SK-N-SH (cell line): ENCODE measurements at regions not wholly inside any gene's neighbourhood (a gene's known extent, or its start where the extent isn't known, plus 50 kb on each side); places are given as distances from the start of the nearest gene placed in this dataset.

ENCODE experiments used
- CTCF ChIA-PET: fragments of 300-600, 350-600 bp; formaldehyde crosslinking; extraction: SDS; loops from one replicate; lab custom pipeline; 2021; lab: Yijun Ruan, JAX
- POLR2A ChIA-PET: fragments of 350-600 bp; sonication (Branson Sonifier 250); formaldehyde crosslinking; extraction: SDS; loops from one replicate; lab custom pipeline; 2020; ENCODE audit warnings: antibody characterized with exemption, inconsistent platforms; lab: Yijun Ruan, JAX
- DNase-seq: peaks from one replicate; pipeline ENCODE4 v3.0.0; 2012
- H2AFZ ChIP-seq: fragments of 200-600 bp; sonication (generic); 2 replicates; pipeline ENCODE4 v1.8.1; 2016; ENCODE audit warnings: antibody characterized with exemption, mild to moderate bottlenecking, low read depth
- H3F3A ChIP-seq: fragments of 200-600 bp; sonication (generic); replicated peaks from 2 replicates; pipeline ENCODE3; 2016; ENCODE audit warnings: antibody characterized with exemption, mild to moderate bottlenecking; ENCODE audit not compliant: insufficient read depth
- H3K27ac ChIP-seq, 2 experiments: fragments of 200-500 bp in 1 of 2; fragments of 200-600 bp in 1 of 2; sonication (Bioruptor generic) in 1 of 2; sonication (generic), shearing (Covaris generic) in 1 of 2; 2 replicates each; pipeline versions ENCODE4 v1.5.1 to v1.6.1; 2014 to 2016; ENCODE audit warnings: low read depth in 2 of 2, inconsistent platforms in 1 of 2, low read length in 1 of 2, mild to moderate bottlenecking in 1 of 2, mixed read lengths in 1 of 2
- H3K27me3 ChIP-seq: fragments of 200-600 bp; sonication (generic), shearing (Covaris generic); 2 replicates; pipeline ENCODE4 v1.6.1; 2016; ENCODE audit warnings: mixed run types; ENCODE audit not compliant: insufficient read depth
- H3K36me3 ChIP-seq, 2 experiments: fragments of 200-500 bp in 1 of 2; fragments of 200-600 bp in 1 of 2; sonication (Bioruptor generic) in 1 of 2; sonication (generic) in 1 of 2; replicated peaks in 1 of 2; 2 replicates each; pipeline versions ENCODE3 to v1.5.1; 2014 to 2016; ENCODE audit warnings: low read length in 1 of 2, mild to moderate bottlenecking in 1 of 2; ENCODE audit not compliant: insufficient read depth in 2 of 2, control insufficient read depth in 1 of 2
- H3K4me1 ChIP-seq, 2 experiments: fragments of 200-500 bp in 1 of 2; fragments of 200-600 bp in 1 of 2; sonication (Bioruptor generic) in 1 of 2; sonication (generic), shearing (Covaris generic) in 1 of 2; 2 replicates each; pipeline versions ENCODE4 v1.5.1 to v1.6.1; 2014 to 2016; ENCODE audit warnings: low read depth in 1 of 2, low read length in 1 of 2, mixed run types in 1 of 2; ENCODE audit not compliant: insufficient read depth in 2 of 2, control insufficient read depth in 1 of 2
- H3K4me2 ChIP-seq: fragments of 200-600 bp; sonication (generic), shearing (Covaris generic); 2 replicates; pipeline ENCODE4 v1.6.1; 2017; ENCODE audit warnings: mixed run types
- H3K4me3 ChIP-seq, 2 experiments: fragments of 200-500 bp in 1 of 2; fragments of 200-600 bp in 1 of 2; sonication (Bioruptor generic) in 1 of 2; sonication (generic), shearing (Covaris generic) in 1 of 2; 2 replicates each; pipeline versions ENCODE4 v1.5.1 to v1.8.1; 2014 to 2016; ENCODE audit warnings: low read depth in 2 of 2, inconsistent platforms in 1 of 2, low read length in 1 of 2, mild to moderate bottlenecking in 1 of 2, mixed read lengths in 1 of 2, moderate library complexity in 1 of 2
- H3K79me2 ChIP-seq: fragments of 200-600 bp; sonication (generic); 2 replicates; pipeline ENCODE4 v1.8.1; 2017; ENCODE audit warnings: mild to moderate bottlenecking; ENCODE audit not compliant: insufficient read depth
- H3K9ac ChIP-seq: fragments of 200-600 bp; sonication (generic); 2 replicates; pipeline ENCODE4 v1.6.1; 2017; ENCODE audit warnings: mixed run types
- H3K9me2 ChIP-seq: fragments of 200-600 bp; sonication (generic); 2 replicates; pipeline ENCODE4 v1.6.1; 2017; ENCODE audit warnings: mixed run types
- H3K9me3 ChIP-seq: fragments of 200-600 bp; sonication (generic); 2 replicates; pipeline ENCODE4 v1.6.1; 2017; ENCODE audit warnings: mixed run types, mild to moderate bottlenecking, moderate library complexity
- H4K20me1 ChIP-seq: fragments of 200-600 bp; sonication (generic); 2 replicates; pipeline ENCODE4 v1.6.1; 2017; ENCODE audit warnings: mild to moderate bottlenecking, mixed run types; ENCODE audit not compliant: insufficient read depth
- CHD2 ChIP-seq: fragments of 150-350 bp; IDR thresholded peaks from 2 replicates; pipeline ENCODE4 v1.6.1; 2018; ENCODE audit warnings: low read length; ENCODE audit not compliant: partially characterized antibody
- GATA2 ChIP-seq: sonication (generic); formaldehyde crosslinking; IDR thresholded peaks from 2 replicates; pipeline ENCODE4 v1.5.0; 2020; ENCODE audit warnings: mild to moderate bottlenecking, missing genetic modification reagents
- JUND ChIP-seq: IDR thresholded peaks from 2 replicates; pipeline ENCODE4 v1.4.0; 2012
- NRF1 ChIP-seq: IDR thresholded peaks from 2 replicates; pipeline ENCODE4 v1.6.1; 2012; ENCODE audit warnings: low read depth, mild to moderate bottlenecking, low read length
- POLR2AphosphoS5 ChIP-seq: IDR thresholded peaks from 2 replicates; pipeline ENCODE4 v1.6.1; 2012; ENCODE audit warnings: low read depth, low read length
- RFX5 ChIP-seq: IDR thresholded peaks from 2 replicates; pipeline ENCODE4 v1.6.1; 2012; ENCODE audit warnings: mild to moderate bottlenecking, improper control_type of control experiment, low read length
- RXRA ChIP-seq: IDR thresholded peaks from 2 replicates; pipeline ENCODE4 v1.4.0; 2012; ENCODE audit warnings: low read depth, mild to moderate bottlenecking, borderline replicate concordance
- TAF1 ChIP-seq: IDR thresholded peaks from 2 replicates; pipeline ENCODE4 v1.6.1; 2012; ENCODE audit warnings: low read depth, mild to moderate bottlenecking, low read length, moderate library complexity, borderline replicate concordance
- WGBS: methylation state at CpG from one replicate; pipeline ENCODE4 v1.1.6; 2017; ENCODE audit warnings: low lambda C conversion rate; 5-methylcytosine and 5-hydroxymethylcytosine counted together
- TF ChIP-seq, protein P1 (sequence below): fragments of 150-350 bp; IDR thresholded peaks from 2 replicates; pipeline ENCODE4 v1.6.1; 2017; ENCODE audit warnings: antibody characterized with exemption, low read length, low read depth, borderline replicate concordance
- TF ChIP-seq, protein P2 (sequence below): IDR thresholded peaks from 2 replicates; pipeline ENCODE4 v1.4.0; 2012; ENCODE audit warnings: low read depth, borderline replicate concordance
- TF ChIP-seq, protein P3 (sequence below): IDR thresholded peaks from 2 replicates; pipeline ENCODE4 v1.6.1; 2012; ENCODE audit warnings: mild to moderate bottlenecking, low read depth, low read length, moderate library complexity

DNA sequence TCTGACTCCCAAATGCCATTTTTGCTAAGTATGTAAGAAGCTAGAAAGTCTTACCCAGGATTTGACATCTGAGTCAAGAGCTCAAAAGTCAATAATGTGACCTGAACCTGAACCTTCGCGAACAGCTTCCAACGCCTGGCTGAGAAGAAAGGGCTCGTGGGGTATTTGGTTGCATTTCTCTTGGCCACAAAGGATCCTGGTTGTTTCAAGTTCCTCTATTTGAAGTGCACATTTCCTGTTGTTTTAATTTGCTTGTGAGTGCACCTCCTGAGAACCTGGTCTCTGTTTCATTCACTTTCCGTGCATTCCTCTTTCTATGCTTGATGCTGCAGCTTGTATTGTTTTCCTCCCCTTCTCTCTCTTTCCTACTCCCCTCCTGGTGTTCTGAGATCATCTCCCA, 212.5 kb downstream of the FOXA2 start:
- H3K27me3 ChIP-seq, result peaks cover 25% of the 10 kb centered on the region; the same call in 1 of the 2 replicates
- H3K36me3 ChIP-seq, result no peaks in the 10 kb centered on the region
- H3K9me3 ChIP-seq, result no peaks in the 10 kb centered on the region
- ChIA-PET POLR2A (no interaction called here), CTCF (interaction anchor here (1.0 kb wide), 1 partner anchor 21 kb away, joined by 4 read pairs; no protein-coding TSS in a partner anchor)
- DNase-seq, result no peak
- no peak overlapping the region for H3K4me2 ChIP-seq
- H4K20me1 ChIP-seq, result no peaks in the 10 kb centered on the region
- 61% methylated on average over 5 of the region's 5 CpGs for WGBS
- peaks cover 3% of the 10 kb centered on the region for H3F3A ChIP-seq
- H3K79me2 ChIP-seq, result no peaks in the 10 kb centered on the region
- 0 out of 4 replicates have a peak, but pooled peaks cover 0 to 7% of the 10 kb centered on the region in 2 experiments for H3K4me1 ChIP-seq
- H3K9ac ChIP-seq, result no peak overlapping the region
- TF ChIP-seq, protein P1, sequence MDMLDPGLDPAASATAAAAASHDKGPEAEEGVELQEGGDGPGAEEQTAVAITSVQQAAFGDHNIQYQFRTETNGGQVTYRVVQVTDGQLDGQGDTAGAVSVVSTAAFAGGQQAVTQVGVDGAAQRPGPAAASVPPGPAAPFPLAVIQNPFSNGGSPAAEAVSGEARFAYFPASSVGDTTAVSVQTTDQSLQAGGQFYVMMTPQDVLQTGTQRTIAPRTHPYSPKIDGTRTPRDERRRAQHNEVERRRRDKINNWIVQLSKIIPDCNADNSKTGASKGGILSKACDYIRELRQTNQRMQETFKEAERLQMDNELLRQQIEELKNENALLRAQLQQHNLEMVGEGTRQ, result no peak
- H3K4me3 ChIP-seq, result no peak overlapping the region
- no peaks in the 10 kb centered on the region for H3K9me2 ChIP-seq
- no peak overlapping the region for H2AFZ ChIP-seq
- H3K27ac ChIP-seq, result no peak overlapping the region

DNA sequence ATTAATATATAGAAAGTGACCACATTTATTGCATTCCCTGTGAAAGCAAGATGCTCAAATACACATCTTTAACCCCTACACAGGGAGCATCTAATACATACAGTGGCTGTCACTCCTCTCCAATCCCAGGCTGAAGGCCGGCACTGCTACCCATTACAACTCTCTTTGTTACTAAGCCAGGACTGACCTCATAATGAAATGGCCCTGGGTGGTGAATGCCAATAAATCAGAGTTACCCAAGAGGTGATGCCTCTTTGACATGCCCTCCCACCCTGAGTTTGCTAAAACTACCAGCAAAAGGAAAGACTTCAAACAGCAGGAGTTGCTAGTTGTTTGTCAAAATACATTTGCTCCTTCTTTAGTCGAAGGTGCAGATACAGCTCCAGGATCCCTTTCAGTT, 214.2 kb downstream of the FOXA2 start:
- Histone ChIP-seq H3K4me1 (no peaks in the 10 kb centered on the region), H3F3A (no peaks in the 10 kb centered on the region), H3K27ac (no peak overlapping the region), H3K4me3 (no peak overlapping the region), H3K9me2 (no peaks in the 10 kb centered on the region), H3K4me2 (no peak overlapping the region), H3K27me3 (peaks cover 25% of the 10 kb centered on the region; the same call in 1 of the 2 replicates), H3K79me2 (no peaks in the 10 kb centered on the region), H3K36me3 (no peaks in the 10 kb centered on the region), H4K20me1 (no peaks in the 10 kb centered on the region), H3K9me3 (no peaks in the 10 kb centered on the region), H3K9ac (no peak overlapping the region), H2AFZ (no peak overlapping the region)
- 22% methylated on average over 2 of the region's 2 CpGs for WGBS
- POLR2A ChIA-PET, result no interaction called here
- no peak for DNase-seq
- no peak for TF ChIP-seq GATA2 (CRISPR knock-in tag)
- no peak for TF ChIP-seq RFX5
- TF ChIP-seq, protein P2, sequence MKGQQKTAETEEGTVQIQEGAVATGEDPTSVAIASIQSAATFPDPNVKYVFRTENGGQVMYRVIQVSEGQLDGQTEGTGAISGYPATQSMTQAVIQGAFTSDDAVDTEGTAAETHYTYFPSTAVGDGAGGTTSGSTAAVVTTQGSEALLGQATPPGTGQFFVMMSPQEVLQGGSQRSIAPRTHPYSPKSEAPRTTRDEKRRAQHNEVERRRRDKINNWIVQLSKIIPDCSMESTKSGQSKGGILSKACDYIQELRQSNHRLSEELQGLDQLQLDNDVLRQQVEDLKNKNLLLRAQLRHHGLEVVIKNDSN, result no peak
- TF ChIP-seq RXRA, result no peak
- no peak for TF ChIP-seq NRF1
- TF ChIP-seq TAF1, result no peak
- TF ChIP-seq CHD2, result no peak
- no peak for TF ChIP-seq JUND
- TF ChIP-seq, protein P3, sequence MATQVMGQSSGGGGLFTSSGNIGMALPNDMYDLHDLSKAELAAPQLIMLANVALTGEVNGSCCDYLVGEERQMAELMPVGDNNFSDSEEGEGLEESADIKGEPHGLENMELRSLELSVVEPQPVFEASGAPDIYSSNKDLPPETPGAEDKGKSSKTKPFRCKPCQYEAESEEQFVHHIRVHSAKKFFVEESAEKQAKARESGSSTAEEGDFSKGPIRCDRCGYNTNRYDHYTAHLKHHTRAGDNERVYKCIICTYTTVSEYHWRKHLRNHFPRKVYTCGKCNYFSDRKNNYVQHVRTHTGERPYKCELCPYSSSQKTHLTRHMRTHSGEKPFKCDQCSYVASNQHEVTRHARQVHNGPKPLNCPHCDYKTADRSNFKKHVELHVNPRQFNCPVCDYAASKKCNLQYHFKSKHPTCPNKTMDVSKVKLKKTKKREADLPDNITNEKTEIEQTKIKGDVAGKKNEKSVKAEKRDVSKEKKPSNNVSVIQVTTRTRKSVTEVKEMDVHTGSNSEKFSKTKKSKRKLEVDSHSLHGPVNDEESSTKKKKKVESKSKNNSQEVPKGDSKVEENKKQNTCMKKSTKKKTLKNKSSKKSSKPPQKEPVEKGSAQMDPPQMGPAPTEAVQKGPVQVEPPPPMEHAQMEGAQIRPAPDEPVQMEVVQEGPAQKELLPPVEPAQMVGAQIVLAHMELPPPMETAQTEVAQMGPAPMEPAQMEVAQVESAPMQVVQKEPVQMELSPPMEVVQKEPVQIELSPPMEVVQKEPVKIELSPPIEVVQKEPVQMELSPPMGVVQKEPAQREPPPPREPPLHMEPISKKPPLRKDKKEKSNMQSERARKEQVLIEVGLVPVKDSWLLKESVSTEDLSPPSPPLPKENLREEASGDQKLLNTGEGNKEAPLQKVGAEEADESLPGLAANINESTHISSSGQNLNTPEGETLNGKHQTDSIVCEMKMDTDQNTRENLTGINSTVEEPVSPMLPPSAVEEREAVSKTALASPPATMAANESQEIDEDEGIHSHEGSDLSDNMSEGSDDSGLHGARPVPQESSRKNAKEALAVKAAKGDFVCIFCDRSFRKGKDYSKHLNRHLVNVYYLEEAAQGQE, result no peak
- no peak for TF ChIP-seq POLR2AphosphoS5
- CTCF ChIA-PET, result no interaction called here
